Pulmonary artery endothelial cell (primary cell): ENCODE measurements at regions not wholly inside any gene's neighbourhood (a gene's known extent, or its start where the extent isn't known, plus 50 kb on each side); places are given as distances from the start of the nearest gene placed in this dataset.
"Not testable (repeated sequence)": the region's sequence is repeated elsewhere in the genome, so short reads cannot be mapped to it uniquely, and the experiment has no call there.

Experiments used
- DNase-seq: peaks from one replicate; pipeline ENCODE4 v3.0.0-alpha.2; 2011; ENCODE audit warnings: low read depth, low spot score

- not testable (repeated sequence) for DNase-seq
Observed at GRCh38 chr2:111444516-111444915, 323.8 kb downstream of the BCL2L11 start.

DNA sequence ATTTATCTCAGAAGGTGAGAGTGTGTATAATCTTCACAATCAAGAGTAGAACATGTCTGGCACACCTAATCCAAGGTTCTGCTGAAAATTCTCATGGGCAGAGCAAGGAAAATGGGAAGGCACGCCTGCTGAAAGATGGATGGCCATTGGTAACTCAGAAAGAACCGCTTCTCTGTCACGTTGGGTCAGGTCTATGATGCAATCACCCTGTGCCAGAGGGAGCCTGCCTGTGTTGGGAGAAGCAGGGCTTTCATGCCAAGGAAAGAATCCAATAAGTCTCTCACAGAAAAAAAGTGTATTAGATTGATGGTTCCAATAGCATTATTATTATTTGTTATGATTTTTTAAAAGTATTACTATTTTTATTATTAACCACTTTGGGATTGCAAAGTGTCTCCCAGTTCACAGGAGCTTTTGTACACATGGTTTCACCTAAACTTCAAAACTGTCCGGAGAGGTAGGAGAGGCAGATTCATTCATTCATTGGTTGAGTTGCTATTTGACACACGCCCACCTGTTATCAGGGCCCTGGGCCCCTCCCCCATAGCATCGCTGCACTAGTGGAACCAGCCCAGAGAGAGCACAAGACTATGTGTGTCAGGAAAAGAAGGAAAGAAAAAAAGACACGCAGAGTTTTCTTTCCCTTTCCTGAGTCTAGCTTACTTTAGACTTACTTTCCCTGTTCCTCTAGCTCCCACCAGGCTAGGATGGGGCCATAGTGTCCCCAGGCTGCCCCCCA, 324.6 kb downstream of the BCL2L11 start:
- DNase-seq: not testable (repeated sequence)

DNA sequence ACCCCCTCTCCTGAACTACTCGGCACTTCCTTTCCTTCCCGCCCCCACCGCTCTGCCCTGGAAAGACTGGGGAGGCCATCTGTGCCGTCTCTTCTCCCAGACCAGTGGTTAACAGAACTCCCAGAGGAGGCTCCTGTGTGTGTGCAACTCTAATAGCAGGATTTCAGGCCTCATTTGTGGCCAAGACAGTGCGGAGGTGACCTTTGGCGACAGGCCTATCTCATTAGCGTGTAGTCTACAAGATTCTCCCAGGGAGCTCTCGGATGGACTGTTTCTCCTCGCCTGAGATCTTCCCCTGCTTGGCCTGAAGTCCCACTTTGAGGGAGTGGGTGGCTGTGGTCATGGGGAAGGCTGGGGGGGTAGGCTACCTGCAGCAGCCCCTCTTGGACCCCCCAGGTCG, 325.2 kb downstream of the BCL2L11 start:
- not testable (repeated sequence) for DNase-seq

DNA sequence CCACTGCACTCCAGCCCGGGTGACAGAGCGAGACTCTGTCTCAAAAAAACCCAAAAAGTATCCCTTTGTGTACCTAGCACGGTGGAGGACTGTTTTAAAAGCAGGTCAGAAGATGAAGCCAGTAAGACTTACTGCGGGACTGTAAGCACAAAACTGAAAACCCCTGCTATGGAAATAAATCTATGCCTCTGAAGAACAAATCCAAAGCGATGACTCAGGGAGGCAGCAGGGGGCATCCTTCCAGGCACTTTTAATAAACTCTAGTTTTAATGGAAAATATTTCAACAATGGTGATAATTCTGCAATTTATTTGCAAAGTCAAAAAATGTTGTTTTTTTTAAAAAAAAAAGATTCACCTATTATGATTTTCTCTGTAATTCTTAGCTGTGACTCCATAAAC, 326.8 kb downstream of the BCL2L11 start:
- not testable (repeated sequence) for DNase-seq

DNA sequence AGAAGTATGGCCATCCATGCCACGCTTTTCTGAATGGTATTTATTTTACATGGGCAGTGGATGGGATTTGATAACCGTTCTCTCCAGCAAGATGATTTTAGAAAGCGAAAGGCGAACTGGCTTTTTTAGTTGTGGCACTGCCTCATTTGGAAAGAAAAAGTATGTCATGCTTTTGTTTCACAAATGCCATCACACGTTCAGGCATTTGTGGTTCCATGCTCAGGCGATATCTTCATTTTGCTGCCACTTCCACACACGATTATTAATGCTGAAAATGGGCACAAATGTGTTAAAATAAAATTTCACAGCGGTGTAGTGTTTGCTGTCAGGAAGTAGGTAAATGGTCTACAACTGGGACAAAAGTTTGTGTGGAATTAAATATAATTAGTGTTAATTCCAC, 328.1 kb downstream of the BCL2L11 start:
- not testable (repeated sequence) for DNase-seq

DNA sequence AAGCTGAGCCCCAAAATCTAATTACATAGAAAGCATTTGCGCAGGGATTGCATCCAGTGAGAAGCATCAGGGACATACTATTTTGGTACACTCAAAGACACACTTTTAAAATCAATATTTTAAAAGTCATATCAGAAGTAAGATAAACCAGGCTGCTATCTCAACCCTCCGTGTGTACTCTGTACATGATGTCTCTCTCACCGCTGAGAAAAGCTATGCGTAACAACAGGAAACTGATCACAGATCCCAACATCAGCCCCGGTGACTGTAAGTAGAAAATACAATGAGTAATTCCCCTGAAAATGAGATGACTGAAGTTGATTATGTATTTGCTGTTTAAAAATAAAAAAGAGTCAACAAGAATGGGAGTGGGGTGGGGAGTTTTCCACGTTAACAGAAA, 329.8 kb downstream of the BCL2L11 start:
- DNase-seq: not testable (repeated sequence)

- DNase-seq: not testable (repeated sequence)
Observed at GRCh38 chr2:111451692-111452199, 331.0 kb downstream of the BCL2L11 start.

DNA sequence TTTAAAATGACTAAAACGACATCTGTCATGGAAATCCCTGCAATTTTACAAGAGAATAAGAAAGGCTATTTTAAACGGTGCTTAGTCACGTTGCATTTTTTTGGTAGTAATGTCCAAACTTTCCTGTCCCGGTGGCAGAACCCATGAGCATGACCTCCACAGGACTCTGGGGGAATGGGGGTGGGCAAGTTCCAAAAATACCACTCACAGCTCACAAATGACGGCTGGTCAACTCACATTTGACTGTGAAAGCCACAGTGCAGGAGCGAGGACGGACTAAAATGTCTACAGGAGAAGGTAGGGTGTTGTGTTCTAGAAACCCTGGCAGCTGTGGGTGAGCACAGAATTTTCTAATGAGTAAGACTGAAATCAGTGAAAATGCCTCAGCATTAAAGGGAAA, 331.5 kb downstream of the BCL2L11 start:
- DNase-seq: not testable (repeated sequence)

GRCh38 chr2:111453308-111453707, 332.6 kb downstream of the BCL2L11 start:
- not testable (repeated sequence) for DNase-seq

DNA sequence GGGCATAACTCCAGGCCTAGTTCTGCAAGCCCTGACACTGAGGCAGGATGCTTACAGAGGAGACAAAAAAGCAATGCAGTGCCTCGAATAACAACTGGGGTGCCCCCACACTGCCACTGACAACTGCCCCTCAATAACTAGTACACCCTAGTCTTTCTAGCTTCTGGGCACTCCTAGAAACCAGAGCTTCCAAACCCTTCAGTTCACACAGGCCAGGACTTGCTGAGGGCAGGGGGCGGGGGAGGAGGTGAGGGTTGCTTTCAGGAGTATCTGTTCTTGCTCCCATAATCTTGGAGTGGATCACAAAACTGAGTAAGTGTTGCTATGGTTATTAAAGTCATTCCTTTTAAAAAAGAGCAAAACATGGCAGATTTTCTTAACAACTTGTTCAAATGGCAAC, 333.1 kb downstream of the BCL2L11 start:
- not testable (repeated sequence) for DNase-seq

GRCh38 chr2:111454404-111454803, 333.7 kb downstream of the BCL2L11 start:
- DNase-seq: peak; percentile 73

- not testable (repeated sequence) for DNase-seq
Observed at GRCh38 chr2:111455016-111456015, 334.6 kb downstream of the BCL2L11 start.

DNA sequence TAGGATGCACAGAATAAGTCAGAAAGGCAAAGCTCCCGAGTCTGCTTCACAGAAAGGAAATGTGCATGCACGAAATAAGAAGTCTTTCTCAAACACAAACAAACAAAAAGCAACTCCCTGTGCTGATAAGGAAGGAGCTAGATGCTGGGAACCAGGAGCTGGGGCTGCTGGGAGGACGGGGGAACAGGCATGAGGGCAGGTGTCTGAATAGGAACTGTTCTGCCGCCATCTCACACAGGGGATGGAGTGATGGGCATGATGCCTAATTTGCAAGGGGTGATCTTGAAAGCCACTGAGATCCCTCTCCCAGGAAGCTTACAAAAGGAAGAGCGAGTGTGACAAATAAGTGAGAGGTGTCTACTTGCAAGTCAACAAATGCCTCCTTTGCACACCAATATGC, 336.5 kb downstream of the BCL2L11 start:
- not testable (repeated sequence) for DNase-seq

DNA sequence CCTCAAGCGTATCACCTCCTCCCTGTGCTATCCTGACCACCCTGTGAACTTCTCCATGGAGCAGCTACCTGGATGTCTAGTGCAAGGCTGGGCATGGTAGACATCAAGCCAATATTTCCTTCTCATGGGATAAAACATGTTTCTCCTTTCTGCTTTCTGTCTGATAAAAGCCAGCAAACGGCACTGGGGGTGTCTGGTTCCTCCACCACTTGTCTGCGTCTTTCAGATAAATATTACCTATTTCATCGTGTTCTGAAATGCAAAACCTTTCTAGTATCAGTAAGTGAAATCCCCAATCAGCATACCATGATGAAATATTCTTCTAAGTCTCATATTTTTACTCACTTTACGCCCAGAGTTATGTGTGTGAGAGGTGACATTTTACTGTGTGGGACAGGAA, 340.2 kb downstream of the BCL2L11 start:
- not testable (repeated sequence) for DNase-seq

GRCh38 chr2:111461831-111462230, 341.1 kb downstream of the BCL2L11 start:
- DNase-seq: not testable (repeated sequence)

GRCh38 chr2:111462572-111462971, 341.9 kb downstream of the BCL2L11 start:
- not testable (repeated sequence) for DNase-seq

GRCh38 chr2:111463238-111463848, 342.6 kb downstream of the BCL2L11 start:
- not testable (repeated sequence) for DNase-seq

DNA sequence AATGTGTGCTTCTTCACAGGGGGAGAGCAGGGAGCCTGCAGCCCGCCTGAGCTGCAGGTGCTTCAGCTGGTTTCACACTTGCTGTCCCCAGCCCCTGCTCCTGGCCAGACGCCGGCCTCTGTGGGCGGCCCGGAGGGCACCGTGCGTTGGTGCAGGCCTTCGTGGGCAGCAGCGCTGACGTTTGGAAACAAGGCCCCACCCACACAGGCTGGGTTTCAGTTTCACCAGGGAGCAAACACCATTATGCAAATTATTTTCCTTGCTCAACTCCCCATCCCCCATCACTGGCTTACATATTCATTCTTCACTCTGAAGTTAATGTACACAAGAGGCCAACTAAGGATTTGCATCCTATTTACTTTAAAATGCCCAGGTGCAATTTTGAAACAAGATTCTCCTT, 343.2 kb downstream of the BCL2L11 start:
- DNase-seq: not testable (repeated sequence)

DNA sequence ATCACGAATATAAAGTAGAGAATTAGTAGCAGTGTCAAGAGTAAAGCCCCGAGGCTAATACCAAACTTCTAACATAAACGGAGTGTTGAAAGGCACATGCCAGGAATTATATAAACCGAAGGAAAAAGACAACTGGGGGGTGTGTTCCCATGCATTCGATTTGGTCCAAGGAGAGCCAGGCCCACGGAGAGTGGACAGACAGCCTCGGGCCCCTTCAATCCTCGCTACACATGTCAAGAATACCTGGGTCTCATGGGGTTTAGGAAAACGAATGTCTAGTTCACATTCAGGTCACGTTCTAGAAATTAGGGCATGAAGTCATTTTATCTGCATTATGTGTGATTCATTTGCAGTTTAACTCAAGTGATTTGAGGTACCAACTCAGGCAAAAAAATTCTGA, 343.7 kb downstream of the BCL2L11 start:
- not testable (repeated sequence) for DNase-seq

- DNase-seq: not testable (repeated sequence)
Observed at GRCh38 chr2:111465521-111465920, 344.8 kb downstream of the BCL2L11 start.

- not testable (repeated sequence) for DNase-seq
Observed at GRCh38 chr2:111466744-111467143, 346.0 kb downstream of the BCL2L11 start.
